GM12878 (cell line): ENCODE measurements at regions not wholly inside any gene's neighbourhood (a gene's known extent, or its start where the extent isn't known, plus 50 kb on each side); places are given as distances from the start of the nearest gene placed in this dataset.
"Not testable (repeated sequence)": the region's sequence is repeated elsewhere in the genome, so short reads cannot be mapped to it uniquely, and the experiment has no call there.

Source experiments
- ATAC-seq: fragments of 200-7000 bp; cut with Tn5 transposase; 3 replicates; pipeline ENCODE4 v1.9.1; 2020; ENCODE audit warnings: mild to moderate bottlenecking, moderate library complexity
- BruUV-seq: library from RNA; stranded (reverse); fragments of 400-500 nt; replicated peaks from 2 replicates; lab custom pipeline; 2021; lab: Mats Ljungman, UMichigan
- CTCF ChIA-PET: fragments of 300-600 bp; sonication (Branson Sonifier 250); formaldehyde crosslinking; extraction: SDS; loops from one replicate; lab custom pipeline; 2021; ENCODE audit warnings: inconsistent platforms; lab: Yijun Ruan, JAX
- POLR2A ChIA-PET: fragments of 350-600 bp; formaldehyde crosslinking; extraction: SDS; loops from one replicate; lab custom pipeline; 2021; ENCODE audit warnings: inconsistent platforms; lab: Charles Lee
- RAD21 ChIA-PET: fragments of 300-600 bp; sonication (Branson Sonifier 250); formaldehyde crosslinking; loops from one replicate; lab custom pipeline; 2023; ENCODE audit warnings: antibody characterized with exemption; ENCODE audit not compliant: unreplicated experiment; lab: Charles Lee
- SMC1A ChIA-PET: fragments of 300-600 bp; sonication (Branson Sonifier 250); formaldehyde crosslinking; loops from one replicate; lab custom pipeline; 2023; ENCODE audit not compliant: unreplicated experiment, uncharacterized antibody; lab: Charles Lee
- DNase-seq: peaks from one replicate; pipeline ENCODE4 v3.0.0-alpha.2; 2011; ENCODE audit warnings: low read depth, low spot score
- FAIRE-seq: peaks from 3 replicates; lab custom pipeline; 2011; peaks lifted over from hg19 to GRCh38; lab: Jason Lieb, UNC
- H2AFZ ChIP-seq: 2 replicates; pipeline ENCODE4 v1.6.0; 2011; ENCODE audit warnings: low read depth, low read length, control low read depth; ENCODE audit not compliant: control insufficient read depth
- H3K27ac ChIP-seq: 2 replicates; pipeline ENCODE4 v1.5.1; 2011; ENCODE audit warnings: control low read depth; ENCODE audit not compliant: control insufficient read depth, insufficient read depth
- H3K27me3 ChIP-seq, 2 experiments: replicated peaks in 1 of 2; 2 replicates each; pipeline versions ENCODE4 v1.6.0 to v1.6.1; 2011; ENCODE audit warnings: low read length in 1 of 2; ENCODE audit not compliant: control insufficient read depth in 2 of 2, insufficient read depth in 2 of 2
- H3K36me3 ChIP-seq, 2 experiments: 2 replicates each; pipeline ENCODE4 v1.5.1; 2011; ENCODE audit warnings: low read length in 1 of 2; ENCODE audit not compliant: control insufficient read depth in 2 of 2, insufficient read depth in 2 of 2
- H3K4me1 ChIP-seq: 2 replicates; pipeline ENCODE4 v1.6.1; 2011; ENCODE audit warnings: mild to moderate bottlenecking, low read length, moderate library complexity, mixed read lengths; ENCODE audit not compliant: control insufficient read depth, insufficient read depth
- H3K4me2 ChIP-seq: 2 replicates; pipeline ENCODE4 v1.6.0; 2011; ENCODE audit warnings: control low read depth; ENCODE audit not compliant: control insufficient read depth, insufficient read depth
- H3K4me3 ChIP-seq: fragments of 200-600 bp; sonication (generic); 2 replicates; pipeline ENCODE4 v1.5.1; 2016
- H3K79me2 ChIP-seq: 2 replicates; pipeline ENCODE4 v1.6.0; 2011; ENCODE audit warnings: low read length; ENCODE audit not compliant: control insufficient read depth, insufficient read depth
- H3K9ac ChIP-seq: 2 replicates; pipeline ENCODE4 v1.8.0; 2011; ENCODE audit warnings: low read length, control low read depth, mixed read lengths; ENCODE audit not compliant: control insufficient read depth, insufficient read depth
- H3K9me3 ChIP-seq: replicated peaks from 3 replicates; pipeline ENCODE4 v1.5.1; 2011; ENCODE audit warnings: mild to moderate bottlenecking, low read length; ENCODE audit not compliant: control insufficient read depth, insufficient read depth
- H4K20me1 ChIP-seq: 2 replicates; pipeline ENCODE4 v1.6.0; 2011; ENCODE audit not compliant: control insufficient read depth, insufficient read depth
- CEBPB ChIP-seq, 2 experiments: fragments of 150-350 bp in 1 of 2; IDR thresholded peaks; 2 replicates each; pipeline ENCODE4 v1.6.1; 2012 to 2014; ENCODE audit warnings: low read depth in 2 of 2, low read length in 2 of 2, borderline replicate concordance in 1 of 2, inconsistent platforms in 1 of 2
- EZH2 ChIP-seq: IDR thresholded peaks from 2 replicates; pipeline ENCODE4 v1.6.1; 2012; ENCODE audit warnings: low read depth, mild to moderate bottlenecking, control low read depth, inconsistent platforms, low read length, borderline replicate concordance; ENCODE audit not compliant: control insufficient read depth
- NR2F1 ChIP-seq: fragments of 450-650 bp; conservative IDR thresholded peaks from 2 replicates; pipeline ENCODE4 v1.6.1; 2017; ENCODE audit warnings: mild to moderate bottlenecking
- SMAD5 ChIP-seq: IDR thresholded peaks from 2 replicates; pipeline ENCODE4 v1.6.1; 2016; ENCODE audit warnings: antibody characterized with exemption, low read depth
- TARDBP ChIP-seq: IDR thresholded peaks from 2 replicates; pipeline ENCODE4 v1.6.1; 2016; ENCODE audit warnings: borderline replicate concordance
- WGBS: methylation state at CpG from one replicate; pipeline ENCODE4 v1.1.6; 2016; ENCODE audit warnings: low lambda C conversion rate; ENCODE audit not compliant: insufficient replicate concordance, insufficient coverage; ENCODE audit errors: missing lambda C conversion rate; 5-methylcytosine and 5-hydroxymethylcytosine counted together
- in situ Hi-C: fragments of 300-500 bp; cut with MboI; formaldehyde crosslinking; loops from 9 replicates; pipeline ENCODE4 v1.14.3; 2018; ENCODE audit warnings: mixed read lengths
- intact Hi-C: fragments of 100-400 bp; cut with micrococcal nuclease; formaldehyde crosslinking; loops from one replicate; pipeline ENCODE4 v1.14.2; 2022; ENCODE audit not compliant: unreplicated experiment
- TF ChIP-seq, protein P1 (sequence below): IDR thresholded peaks from 2 replicates; pipeline ENCODE4 v1.6.1; 2011; ENCODE audit warnings: borderline replicate concordance, low read depth, mild to moderate bottlenecking, moderate library complexity, mixed read lengths, low read length; ENCODE audit not compliant: insufficient read depth; ENCODE audit errors: extremely low read length

DNA sequence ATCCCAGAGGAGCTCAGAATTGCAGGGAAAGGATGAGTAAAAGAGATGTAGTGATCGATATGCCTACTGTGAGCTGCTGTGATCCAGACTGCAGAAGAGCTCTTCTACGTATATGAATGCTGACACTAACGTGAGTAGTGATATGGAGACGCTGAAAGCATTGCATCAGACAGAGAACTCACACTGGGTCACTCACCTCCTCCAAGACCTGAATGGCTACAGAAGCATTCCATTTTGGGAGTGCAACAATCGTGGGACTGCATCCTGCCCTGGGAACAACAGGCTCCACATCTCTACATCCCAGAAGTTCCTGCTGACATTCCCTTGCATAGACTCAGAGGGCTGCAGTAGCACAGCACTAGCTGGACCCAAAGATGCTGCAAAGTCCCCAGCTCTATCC lies 755.9 kb upstream of the MEF2C start (continued):
- TF ChIP-seq CEBPB (IDR thresholded peaks at IDR 0.05; ENCODE audit: borderline replicate concordance in 1 of 2, low read depth in 2 of 2, low read length in 2 of 2) (no peak), NR2F1 (no peak), SMAD5 (no peak), EZH2 (no peak), TARDBP (no peak)
- TF ChIP-seq, protein P1, sequence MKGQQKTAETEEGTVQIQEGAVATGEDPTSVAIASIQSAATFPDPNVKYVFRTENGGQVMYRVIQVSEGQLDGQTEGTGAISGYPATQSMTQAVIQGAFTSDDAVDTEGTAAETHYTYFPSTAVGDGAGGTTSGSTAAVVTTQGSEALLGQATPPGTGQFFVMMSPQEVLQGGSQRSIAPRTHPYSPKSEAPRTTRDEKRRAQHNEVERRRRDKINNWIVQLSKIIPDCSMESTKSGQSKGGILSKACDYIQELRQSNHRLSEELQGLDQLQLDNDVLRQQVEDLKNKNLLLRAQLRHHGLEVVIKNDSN = no peak

DNA sequence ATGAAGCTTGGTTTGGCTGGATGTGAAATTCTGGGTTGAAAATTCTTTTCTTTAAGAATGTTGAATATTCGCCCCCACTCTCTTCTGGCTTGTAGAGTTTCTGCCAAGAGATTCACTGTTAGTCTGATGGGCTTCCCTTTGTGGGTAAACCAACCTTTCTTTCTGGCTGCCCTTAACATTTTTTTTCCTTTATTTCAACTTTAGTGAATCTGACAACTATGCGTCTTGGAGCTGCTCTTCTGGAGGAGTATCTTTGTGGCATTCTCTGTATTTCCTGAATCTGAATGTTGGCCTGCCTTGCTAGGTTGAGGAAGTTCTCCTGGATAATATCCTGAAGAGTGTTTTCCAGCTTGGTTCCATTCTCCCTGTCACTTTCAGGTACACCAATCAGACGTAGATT lies 751.2 kb upstream of the MEF2C start:
- H3K4me3 ChIP-seq, in situ Hi-C loops, H3K27me3 ChIP-seq, H2AFZ ChIP-seq, CTCF ChIA-PET, H3K79me2 ChIP-seq, ATAC-seq, SMC1A ChIA-PET, H3K36me3 ChIP-seq, DNase-seq, H3K4me1 ChIP-seq, H3K9ac ChIP-seq, intact Hi-C loops, H3K4me2 ChIP-seq, POLR2A ChIA-PET, H3K27ac ChIP-seq, FAIRE-seq, H3K9me3 ChIP-seq, BruUV-seq, H4K20me1 ChIP-seq: not testable (repeated sequence)
- WGBS = 97% methylated on average over 2 of the region's 3 CpGs
- RAD21 ChIA-PET = interaction anchor here (1.0 kb wide), 1 partner anchor 163 kb away, joined by 3 read pairs; no protein-coding TSS in a partner anchor

DNA sequence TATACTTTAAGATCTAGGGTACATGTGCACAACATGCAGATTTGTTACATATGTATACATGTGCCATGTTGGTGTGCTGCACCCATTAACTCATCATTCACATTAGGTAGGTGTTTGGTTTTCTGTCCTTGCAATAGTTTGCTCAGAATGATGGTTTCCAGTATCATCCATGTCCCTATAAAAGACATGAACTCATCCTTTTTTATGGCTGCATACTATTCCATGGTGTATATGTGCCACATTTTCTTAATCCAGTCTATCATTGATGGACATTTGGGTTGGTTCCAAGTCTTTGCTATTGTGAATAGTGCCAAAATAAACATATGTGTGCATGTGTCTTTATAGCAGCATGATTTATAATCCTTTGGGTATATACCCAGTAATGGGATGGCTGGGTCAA lies 747.1 kb upstream of the MEF2C start:
- RAD21 ChIA-PET, SMC1A ChIA-PET, H3K36me3 ChIP-seq, H3K9me3 ChIP-seq, DNase-seq, CTCF ChIA-PET, in situ Hi-C loops, H3K9ac ChIP-seq, H3K4me3 ChIP-seq, H3K4me2 ChIP-seq, H3K4me1 ChIP-seq, H3K79me2 ChIP-seq, H2AFZ ChIP-seq, H3K27me3 ChIP-seq, BruUV-seq, POLR2A ChIA-PET, H3K27ac ChIP-seq, H4K20me1 ChIP-seq, FAIRE-seq, ATAC-seq, intact Hi-C loops: not testable (repeated sequence)
